ENCODE measurements at regions not wholly inside any gene's neighbourhood (a gene's known extent, or its start where the extent isn't known, plus 50 kb on each side); places are given as distances from the start of the nearest gene placed in this dataset.

DNA sequence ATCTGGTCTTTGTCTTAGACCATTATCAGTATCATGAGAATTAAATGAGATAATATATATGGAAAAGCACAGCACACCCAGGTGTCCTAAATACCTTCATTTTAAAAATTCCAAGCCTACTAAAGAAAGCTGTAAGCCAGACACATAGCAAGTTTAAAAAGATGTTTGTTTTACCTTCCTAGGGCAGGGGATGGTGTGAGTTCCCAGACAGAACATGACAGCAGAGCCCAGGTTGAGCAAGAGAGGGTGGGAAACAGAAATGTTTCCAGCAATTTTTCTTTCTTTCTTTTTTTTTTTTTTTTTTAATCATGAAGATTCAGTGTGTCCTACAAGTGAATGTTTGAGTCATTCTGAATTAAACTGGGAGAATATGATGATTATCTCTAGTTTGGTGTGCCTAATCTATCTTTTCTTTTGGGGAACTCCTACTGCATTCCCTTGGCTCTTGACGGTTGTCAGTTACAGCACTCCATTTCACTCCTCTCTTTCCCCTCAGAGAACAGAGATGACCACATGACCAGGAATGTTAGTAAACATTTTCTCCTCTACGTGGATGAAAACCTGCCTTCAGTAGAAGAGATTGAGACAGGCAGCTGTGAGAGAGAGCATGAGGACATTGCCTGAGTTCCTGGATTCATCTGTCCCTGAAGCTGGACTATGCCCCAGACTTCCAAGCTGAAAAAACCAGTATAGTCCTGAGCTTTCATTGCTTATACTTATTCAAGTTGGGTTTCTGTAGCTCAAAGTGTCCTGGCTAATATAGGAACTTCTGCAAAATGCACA lies 54.5 kb upstream of the ARL14 start:
- no peaks in the 10 kb centered on the region for H3K27me3 Mint-ChIP-seq (ENCODE audit: unreplicated experiment)
- H3K36me3 Mint-ChIP-seq (ENCODE audit: unreplicated experiment), result no peaks in the 10 kb centered on the region
- H3K4me3 Mint-ChIP-seq (ENCODE audit: unreplicated experiment), result no peak overlapping the region
- no peak overlapping the region for H3K27ac Mint-ChIP-seq (ENCODE audit: unreplicated experiment)
- TF ChIP-seq, protein P1, sequence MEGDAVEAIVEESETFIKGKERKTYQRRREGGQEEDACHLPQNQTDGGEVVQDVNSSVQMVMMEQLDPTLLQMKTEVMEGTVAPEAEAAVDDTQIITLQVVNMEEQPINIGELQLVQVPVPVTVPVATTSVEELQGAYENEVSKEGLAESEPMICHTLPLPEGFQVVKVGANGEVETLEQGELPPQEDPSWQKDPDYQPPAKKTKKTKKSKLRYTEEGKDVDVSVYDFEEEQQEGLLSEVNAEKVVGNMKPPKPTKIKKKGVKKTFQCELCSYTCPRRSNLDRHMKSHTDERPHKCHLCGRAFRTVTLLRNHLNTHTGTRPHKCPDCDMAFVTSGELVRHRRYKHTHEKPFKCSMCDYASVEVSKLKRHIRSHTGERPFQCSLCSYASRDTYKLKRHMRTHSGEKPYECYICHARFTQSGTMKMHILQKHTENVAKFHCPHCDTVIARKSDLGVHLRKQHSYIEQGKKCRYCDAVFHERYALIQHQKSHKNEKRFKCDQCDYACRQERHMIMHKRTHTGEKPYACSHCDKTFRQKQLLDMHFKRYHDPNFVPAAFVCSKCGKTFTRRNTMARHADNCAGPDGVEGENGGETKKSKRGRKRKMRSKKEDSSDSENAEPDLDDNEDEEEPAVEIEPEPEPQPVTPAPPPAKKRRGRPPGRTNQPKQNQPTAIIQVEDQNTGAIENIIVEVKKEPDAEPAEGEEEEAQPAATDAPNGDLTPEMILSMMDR (IDR thresholded peaks at IDR 0.05), result no peak
- H3K4me1 Mint-ChIP-seq (ENCODE audit: unreplicated experiment), result peaks cover 33% of the 10 kb centered on the region
- no peaks in the 10 kb centered on the region for H3K9me3 Mint-ChIP-seq (ENCODE audit: unreplicated experiment)
- no peak for DNase-seq (ENCODE audit: extremely low spot score, unreplicated experiment)

DNA sequence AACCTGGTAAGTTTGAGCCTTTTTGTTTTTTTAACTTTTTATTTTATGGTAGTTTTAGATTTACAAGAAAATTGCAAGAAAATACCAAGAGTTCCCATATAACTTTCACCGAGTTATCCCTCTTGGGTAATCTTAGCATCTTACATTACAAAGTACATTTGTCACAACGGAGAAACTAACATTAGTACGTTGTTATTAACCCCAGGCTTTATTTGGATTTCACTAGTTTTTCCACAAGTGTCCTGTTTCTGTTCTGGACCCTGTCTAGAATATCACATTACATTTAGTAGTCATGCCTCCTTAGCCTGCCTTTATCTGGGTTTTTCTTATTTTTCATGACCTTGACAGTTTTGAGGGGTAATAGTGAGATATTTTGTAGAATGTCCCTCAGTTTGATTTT lies 53.5 kb upstream of the KPNA4 start:
- Mint-ChIP-seq H3K4me3 (ENCODE audit: unreplicated experiment) (peak overlapping the region; percentile 57), H3K36me3 (ENCODE audit: unreplicated experiment) (no peaks in the 10 kb centered on the region), H3K27ac (ENCODE audit: unreplicated experiment) (peak overlapping the region; percentile 74), H3K27me3 (ENCODE audit: unreplicated experiment) (peaks cover under 1% of the 10 kb centered on the region), H3K9me3 (ENCODE audit: unreplicated experiment) (no peaks in the 10 kb centered on the region), H3K4me1 (ENCODE audit: unreplicated experiment) (peaks cover 48% of the 10 kb centered on the region)
- no peak for DNase-seq (ENCODE audit: extremely low spot score, unreplicated experiment)
- TF ChIP-seq, protein P1 (IDR thresholded peaks at IDR 0.05), result no peak

DNA sequence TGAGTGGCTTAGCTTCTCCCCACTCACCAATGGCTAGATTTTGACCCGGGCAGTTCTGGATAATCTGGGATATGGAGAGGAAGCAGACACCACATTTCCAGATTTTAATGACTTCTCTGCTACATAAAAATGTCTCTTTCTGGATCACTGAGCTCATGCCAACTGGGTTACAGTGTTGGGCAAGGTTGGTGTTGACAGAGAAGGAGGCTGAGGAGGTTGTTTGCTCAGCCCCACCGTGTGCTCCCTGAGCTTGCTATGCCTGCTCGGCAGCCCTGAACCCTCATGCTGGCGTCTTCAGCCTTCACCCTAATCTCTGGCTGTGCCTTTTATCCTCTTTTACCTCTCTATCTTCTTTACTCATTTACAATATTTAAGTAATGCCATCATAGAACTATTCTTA lies 53.0 kb upstream of the KPNA4 start:
- Mint-ChIP-seq H3K9me3 (ENCODE audit: unreplicated experiment) (no peaks in the 10 kb centered on the region), H3K27me3 (ENCODE audit: unreplicated experiment) (peaks cover 6% of the 10 kb centered on the region), H3K27ac (ENCODE audit: unreplicated experiment) (peak overlapping the region; percentile 74), H3K4me3 (ENCODE audit: unreplicated experiment) (peak overlapping the region; percentile 57), H3K4me1 (ENCODE audit: unreplicated experiment) (peaks cover 48% of the 10 kb centered on the region), H3K36me3 (ENCODE audit: unreplicated experiment) (no peaks in the 10 kb centered on the region)
- TF ChIP-seq, protein P1 (IDR thresholded peaks at IDR 0.05), result no peak
- DNase-seq (ENCODE audit: extremely low spot score, unreplicated experiment), result no peak

DNA sequence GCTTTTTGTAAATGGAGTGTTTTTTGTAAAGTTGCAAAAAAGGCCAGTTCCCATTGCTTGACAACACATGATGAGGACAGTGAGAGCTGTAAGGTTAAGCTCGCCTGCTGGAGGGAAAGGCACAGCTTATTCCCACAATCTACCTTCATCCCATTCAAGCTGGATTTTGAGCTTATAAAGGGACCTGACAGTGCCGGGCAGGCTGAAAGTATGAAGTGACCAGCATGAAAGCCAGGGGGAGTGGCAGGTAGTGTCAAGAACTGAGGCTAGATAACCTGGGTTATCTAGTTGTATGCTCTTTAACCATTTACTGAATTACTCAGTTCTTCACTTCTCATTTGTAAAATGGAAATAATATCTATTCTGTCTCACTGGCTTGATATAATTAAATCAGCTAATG lies 52.3 kb upstream of the KPNA4 start:
- Mint-ChIP-seq H3K27me3 (ENCODE audit: unreplicated experiment) (peaks cover 8% of the 10 kb centered on the region), H3K27ac (ENCODE audit: unreplicated experiment) (no peak overlapping the region), H3K4me3 (ENCODE audit: unreplicated experiment) (no peak overlapping the region), H3K9me3 (ENCODE audit: unreplicated experiment) (no peaks in the 10 kb centered on the region), H3K36me3 (ENCODE audit: unreplicated experiment) (no peaks in the 10 kb centered on the region), H3K4me1 (ENCODE audit: unreplicated experiment) (peaks cover 42% of the 10 kb centered on the region)
- no peak for DNase-seq (ENCODE audit: extremely low spot score, unreplicated experiment)
- TF ChIP-seq, protein P1 (IDR thresholded peaks at IDR 0.05), result no peak

DNA sequence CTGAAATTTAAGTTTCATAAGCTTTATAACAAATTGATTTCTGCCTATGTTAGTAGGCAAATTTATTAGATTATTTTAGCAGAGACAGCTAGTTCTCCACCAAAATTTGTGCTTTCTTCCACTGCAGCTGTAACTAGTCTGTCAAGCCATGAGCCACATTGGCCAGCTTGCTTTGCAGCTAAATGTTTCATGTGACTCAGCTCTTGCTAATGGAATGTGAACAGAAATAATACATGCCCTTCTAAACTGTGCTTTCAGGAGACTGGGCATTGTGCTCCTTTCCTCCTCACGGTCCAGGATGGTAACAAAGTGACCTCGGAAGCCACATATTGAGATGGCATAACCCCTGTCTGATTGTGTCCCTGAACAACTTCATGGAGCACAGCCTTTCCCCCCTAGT lies 51.3 kb upstream of the KPNA4 start:
- Mint-ChIP-seq H3K4me3 (ENCODE audit: unreplicated experiment) (no peak overlapping the region), H3K27me3 (ENCODE audit: unreplicated experiment) (peaks cover 9% of the 10 kb centered on the region), H3K9me3 (ENCODE audit: unreplicated experiment) (no peaks in the 10 kb centered on the region), H3K36me3 (ENCODE audit: unreplicated experiment) (no peaks in the 10 kb centered on the region), H3K4me1 (ENCODE audit: unreplicated experiment) (peaks cover 36% of the 10 kb centered on the region), H3K27ac (ENCODE audit: unreplicated experiment) (peak overlapping the region; percentile 72)
- TF ChIP-seq, protein P1 (IDR thresholded peaks at IDR 0.05), result no peak
- DNase-seq (ENCODE audit: extremely low spot score, unreplicated experiment), result no peak
